ENCODE measurements at regions not wholly inside any gene's neighbourhood (a gene's known extent, or its start where the extent isn't known, plus 50 kb on each side); places are given as distances from the start of the nearest gene placed in this dataset.

DNA sequence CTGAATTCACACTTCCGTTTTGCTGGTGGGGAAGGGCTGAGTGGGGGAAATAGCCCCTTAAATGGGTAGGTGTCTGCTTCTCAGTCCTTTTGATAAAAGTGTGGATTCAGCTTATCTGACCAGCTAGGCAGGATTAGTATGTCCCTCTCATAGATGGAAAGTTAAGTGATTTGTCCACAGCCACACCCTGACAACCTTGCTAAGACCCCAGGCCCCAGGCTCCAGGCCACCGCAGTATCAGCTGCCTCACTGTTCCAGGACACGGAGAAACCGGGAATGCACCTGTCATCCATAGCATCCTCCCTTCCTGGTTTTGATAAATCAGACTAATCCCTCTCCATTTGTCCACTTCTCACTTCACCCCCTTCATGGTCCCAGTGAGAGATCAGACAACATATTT lies 197.7 kb downstream of the USP12 start:
- no peak for DNase-seq (ENCODE audit: low read depth)
- H3K4me3 ChIP-seq (ENCODE audit: low read depth, low read length), result no peak overlapping the region
- TF ChIP-seq, protein P1, sequence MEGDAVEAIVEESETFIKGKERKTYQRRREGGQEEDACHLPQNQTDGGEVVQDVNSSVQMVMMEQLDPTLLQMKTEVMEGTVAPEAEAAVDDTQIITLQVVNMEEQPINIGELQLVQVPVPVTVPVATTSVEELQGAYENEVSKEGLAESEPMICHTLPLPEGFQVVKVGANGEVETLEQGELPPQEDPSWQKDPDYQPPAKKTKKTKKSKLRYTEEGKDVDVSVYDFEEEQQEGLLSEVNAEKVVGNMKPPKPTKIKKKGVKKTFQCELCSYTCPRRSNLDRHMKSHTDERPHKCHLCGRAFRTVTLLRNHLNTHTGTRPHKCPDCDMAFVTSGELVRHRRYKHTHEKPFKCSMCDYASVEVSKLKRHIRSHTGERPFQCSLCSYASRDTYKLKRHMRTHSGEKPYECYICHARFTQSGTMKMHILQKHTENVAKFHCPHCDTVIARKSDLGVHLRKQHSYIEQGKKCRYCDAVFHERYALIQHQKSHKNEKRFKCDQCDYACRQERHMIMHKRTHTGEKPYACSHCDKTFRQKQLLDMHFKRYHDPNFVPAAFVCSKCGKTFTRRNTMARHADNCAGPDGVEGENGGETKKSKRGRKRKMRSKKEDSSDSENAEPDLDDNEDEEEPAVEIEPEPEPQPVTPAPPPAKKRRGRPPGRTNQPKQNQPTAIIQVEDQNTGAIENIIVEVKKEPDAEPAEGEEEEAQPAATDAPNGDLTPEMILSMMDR (IDR thresholded peaks at IDR 0.05; ENCODE audit: low read depth, low read length, missing control alignments), result no peak

DNA sequence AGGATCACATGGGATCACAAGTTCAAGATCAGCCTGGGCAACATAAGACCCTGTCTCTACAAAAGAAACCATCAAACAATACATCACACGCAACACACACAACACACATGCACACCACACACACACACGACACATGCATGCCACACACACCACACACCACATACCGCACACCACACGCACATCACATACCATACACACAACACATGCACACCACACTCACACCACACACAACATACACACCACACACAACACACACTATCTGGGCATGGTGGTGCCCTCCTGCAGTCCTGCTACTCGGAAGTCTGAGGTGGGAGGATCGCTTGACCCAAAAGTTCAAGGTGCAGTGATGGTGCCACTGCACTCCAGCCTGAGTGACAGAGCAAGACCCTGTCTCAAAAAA lies 198.3 kb downstream of the USP12 start:
- TF ChIP-seq, protein P1 (IDR thresholded peaks at IDR 0.05; ENCODE audit: low read depth, low read length, missing control alignments), result no peak
- no peak overlapping the region for H3K4me3 ChIP-seq (ENCODE audit: low read depth, low read length)
- DNase-seq (ENCODE audit: low read depth), result no peak

- no peak overlapping the region for H3K4me3 ChIP-seq (ENCODE audit: low read depth, low read length)
- no peak for DNase-seq (ENCODE audit: low read depth)
- TF ChIP-seq, protein P1 (IDR thresholded peaks at IDR 0.05; ENCODE audit: low read depth, low read length, missing control alignments), result peak; percentile 72
Measured at GRCh38 chr13:26971990-26972887, 199.4 kb downstream of the USP12 start.

- no peak for DNase-seq (ENCODE audit: low read depth)
- TF ChIP-seq, protein P1 (IDR thresholded peaks at IDR 0.05; ENCODE audit: low read depth, low read length, missing control alignments), result no peak
- no peak overlapping the region for H3K4me3 ChIP-seq (ENCODE audit: low read depth, low read length)
Measured at GRCh38 chr13:26968431-26969341, 202.9 kb downstream of the USP12 start.

GRCh38 chr13:26967119-26968038 lies 204.2 kb downstream of the USP12 start:
- no peak overlapping the region for H3K4me3 ChIP-seq (ENCODE audit: low read depth, low read length)
- no peak for DNase-seq (ENCODE audit: low read depth)
- TF ChIP-seq, protein P1 (IDR thresholded peaks at IDR 0.05; ENCODE audit: low read depth, low read length, missing control alignments), result no peak

GRCh38 chr13:26966701-26967080 lies 204.9 kb downstream of the USP12 start:
- no peak for DNase-seq (ENCODE audit: low read depth)
- TF ChIP-seq, protein P1 (IDR thresholded peaks at IDR 0.05; ENCODE audit: low read depth, low read length, missing control alignments), result no peak
- H3K4me3 ChIP-seq (ENCODE audit: low read depth, low read length), result no peak overlapping the region
